ENCODE measurements at regions not wholly inside any gene's neighbourhood (a gene's known extent, or its start where the extent isn't known, plus 50 kb on each side); places are given as distances from the start of the nearest gene placed in this dataset.
"Not testable (repeated sequence)": the region's sequence is repeated elsewhere in the genome, so short reads cannot be mapped to it uniquely, and the experiment has no call there.

- no peak overlapping the region for H2BK5ac ChIP-seq (ENCODE audit: low read depth, low read length, poor library complexity, severe bottlenecking)
- no peak overlapping the region for H2BK15ac ChIP-seq (ENCODE audit: low read depth, poor library complexity, severe bottlenecking)
- H3K79me1 ChIP-seq (replicated peaks; ENCODE audit: low read length, poor library complexity, severe bottlenecking): no peaks in the 10 kb centered on the region
- H2AK5ac ChIP-seq (ENCODE audit: low read length, severe bottlenecking): no peak overlapping the region
- H3K14ac ChIP-seq (ENCODE audit: low read length in 2 of 2): no peak overlapping the region
- H2AFZ ChIP-seq (ENCODE audit: low read depth, low read length): no peak overlapping the region
- no peak overlapping the region for H2BK120ac ChIP-seq (ENCODE audit: low read depth, low read length)
- H3K4me1 ChIP-seq (ENCODE audit: control insufficient read depth, insufficient read depth, low read depth, low read length): no peaks in the 10 kb centered on the region
- no peak overlapping the region for H3K18ac ChIP-seq (ENCODE audit: low read depth in 1 of 2, low read length in 2 of 2)
- H3K9me3 ChIP-seq (ENCODE audit: control insufficient read depth, low read length): peaks cover 5% of the 10 kb centered on the region
- no peak overlapping the region for H2BK12ac ChIP-seq (ENCODE audit: low read length in 2 of 2)
- 87% methylated on average over 4 of the region's 5 CpGs for WGBS
- H3K27ac ChIP-seq (ENCODE audit: low read length, poor library complexity, severe bottlenecking): no peak overlapping the region
- H3K4me2 ChIP-seq (ENCODE audit: low read length, poor library complexity, severe bottlenecking): no peak overlapping the region
- no peak overlapping the region for H3K4me3 ChIP-seq (ENCODE audit: insufficient read depth in 1 of 2, low read depth in 1 of 2, low read length in 2 of 2)
- no peak overlapping the region for H4K91ac ChIP-seq (ENCODE audit: low read length)
- no peak for DNase-seq
- no peak overlapping the region for H3K23ac ChIP-seq (ENCODE audit: low read length in 2 of 2)
- no peaks in the 10 kb centered on the region for H3K36me3 ChIP-seq (ENCODE audit: control insufficient read depth in 1 of 2, insufficient read depth in 2 of 2, low read depth in 1 of 2, low read length in 2 of 2)
- no peak overlapping the region for H3K9ac ChIP-seq (ENCODE audit: low read length)
- H3K27me3 ChIP-seq (ENCODE audit: control insufficient read depth in 1 of 2, insufficient read depth in 1 of 2, low read length in 2 of 2): peaks cover 0 to 25% of the 10 kb centered on the region in 2 experiments
- H3K4ac ChIP-seq (ENCODE audit: low read depth in 1 of 2, low read length in 2 of 2): no peak overlapping the region
- no peak overlapping the region for H4K8ac ChIP-seq (ENCODE audit: low read length)
Observed at GRCh38 chr10:63825766-63826165, 304.6 kb downstream of the REEP3 start.

- not testable (repeated sequence) for H3K4me1 ChIP-seq (ENCODE audit: control insufficient read depth, insufficient read depth, low read depth, low read length); H3K23ac ChIP-seq (ENCODE audit: low read length in 2 of 2); H2BK5ac ChIP-seq (ENCODE audit: low read depth, low read length, poor library complexity, severe bottlenecking); H2BK120ac ChIP-seq (ENCODE audit: low read depth, low read length); H3K4me2 ChIP-seq (ENCODE audit: low read length, poor library complexity, severe bottlenecking); H2AFZ ChIP-seq (ENCODE audit: low read depth, low read length); H3K4ac ChIP-seq (ENCODE audit: low read depth in 1 of 2, low read length in 2 of 2); H3K4me3 ChIP-seq (ENCODE audit: insufficient read depth in 1 of 2, low read depth in 1 of 2, low read length in 2 of 2); DNase-seq; H3K18ac ChIP-seq (ENCODE audit: low read depth in 1 of 2, low read length in 2 of 2); H2BK12ac ChIP-seq (ENCODE audit: low read length in 2 of 2); H3K36me3 ChIP-seq (ENCODE audit: control insufficient read depth in 1 of 2, insufficient read depth in 2 of 2, low read depth in 1 of 2, low read length in 2 of 2); H2BK15ac ChIP-seq (ENCODE audit: low read depth, poor library complexity, severe bottlenecking); H2AK5ac ChIP-seq (ENCODE audit: low read length, severe bottlenecking); H3K9me3 ChIP-seq (ENCODE audit: control insufficient read depth, low read length); H4K8ac ChIP-seq (ENCODE audit: low read length); H3K79me1 ChIP-seq (replicated peaks; ENCODE audit: low read length, poor library complexity, severe bottlenecking); H4K91ac ChIP-seq (ENCODE audit: low read length); H3K9ac ChIP-seq (ENCODE audit: low read length); H3K14ac ChIP-seq (ENCODE audit: low read length in 2 of 2); H3K27ac ChIP-seq (ENCODE audit: low read length, poor library complexity, severe bottlenecking)
- H3K27me3 ChIP-seq (ENCODE audit: control insufficient read depth in 1 of 2, insufficient read depth in 1 of 2, low read length in 2 of 2): peaks cover 0 to 25% of the 10 kb centered on the region in 2 experiments
- WGBS: 93% methylated on average over 3 of the region's 3 CpGs
Observed at GRCh38 chr10:63827018-63827417, 305.8 kb downstream of the REEP3 start.

GRCh38 chr10:63829020-63829419 lies 307.8 kb downstream of the REEP3 start:
- Histone ChIP-seq H3K27me3 (ENCODE audit: control insufficient read depth in 1 of 2, insufficient read depth in 1 of 2, low read length in 2 of 2) (peaks cover 0 to 25% of the 10 kb centered on the region in 2 experiments), H2BK5ac (ENCODE audit: low read depth, low read length, poor library complexity, severe bottlenecking) (no peak overlapping the region), H2BK12ac (ENCODE audit: low read length in 2 of 2) (no peak overlapping the region), H3K4me2 (ENCODE audit: low read length, poor library complexity, severe bottlenecking) (no peak overlapping the region), H3K4me3 (ENCODE audit: insufficient read depth in 1 of 2, low read depth in 1 of 2, low read length in 2 of 2) (no peak overlapping the region), H3K18ac (ENCODE audit: low read depth in 1 of 2, low read length in 2 of 2) (no peak overlapping the region), H3K27ac (ENCODE audit: low read length, poor library complexity, severe bottlenecking) (no peak overlapping the region), H3K23ac (ENCODE audit: low read length in 2 of 2) (no peak overlapping the region), H2BK15ac (ENCODE audit: low read depth, poor library complexity, severe bottlenecking) (no peak overlapping the region), H3K36me3 (ENCODE audit: control insufficient read depth in 1 of 2, insufficient read depth in 2 of 2, low read depth in 1 of 2, low read length in 2 of 2) (no peaks in the 10 kb centered on the region), H3K79me1 (replicated peaks; ENCODE audit: low read length, poor library complexity, severe bottlenecking) (no peaks in the 10 kb centered on the region), H2AK5ac (ENCODE audit: low read length, severe bottlenecking) (no peak overlapping the region), H2AFZ (ENCODE audit: low read depth, low read length) (no peak overlapping the region), H2BK120ac (ENCODE audit: low read depth, low read length) (no peak overlapping the region), H3K4ac (ENCODE audit: low read depth in 1 of 2, low read length in 2 of 2) (no peak overlapping the region), H3K4me1 (ENCODE audit: control insufficient read depth, insufficient read depth, low read depth, low read length) (no peaks in the 10 kb centered on the region), H3K14ac (ENCODE audit: low read length in 2 of 2) (no peak overlapping the region), H3K9me3 (ENCODE audit: control insufficient read depth, low read length) (no peaks in the 10 kb centered on the region), H4K91ac (ENCODE audit: low read length) (no peak overlapping the region), H3K9ac (ENCODE audit: low read length) (no peak overlapping the region), H4K8ac (ENCODE audit: low read length) (no peak overlapping the region)
- 69% methylated on average over 2 of the region's 2 CpGs for WGBS
- no peak for DNase-seq

GRCh38 chr10:63829573-63830149 lies 308.5 kb downstream of the REEP3 start:
- no peak overlapping the region for H2AK5ac ChIP-seq (ENCODE audit: low read length, severe bottlenecking)
- H3K18ac ChIP-seq (ENCODE audit: low read depth in 1 of 2, low read length in 2 of 2): no peak overlapping the region
- H3K9me3 ChIP-seq (ENCODE audit: control insufficient read depth, low read length): no peaks in the 10 kb centered on the region
- H3K4me3 ChIP-seq (ENCODE audit: insufficient read depth in 1 of 2, low read depth in 1 of 2, low read length in 2 of 2): no peak overlapping the region
- H3K14ac ChIP-seq (ENCODE audit: low read length in 2 of 2): no peak overlapping the region
- H3K4me2 ChIP-seq (ENCODE audit: low read length, poor library complexity, severe bottlenecking): no peak overlapping the region
- H2BK15ac ChIP-seq (ENCODE audit: low read depth, poor library complexity, severe bottlenecking): no peak overlapping the region
- no peak overlapping the region for H3K4ac ChIP-seq (ENCODE audit: low read depth in 1 of 2, low read length in 2 of 2)
- no peak overlapping the region for H2AFZ ChIP-seq (ENCODE audit: low read depth, low read length)
- H4K91ac ChIP-seq (ENCODE audit: low read length): no peak overlapping the region
- no peak overlapping the region for H2BK12ac ChIP-seq (ENCODE audit: low read length in 2 of 2)
- H3K36me3 ChIP-seq (ENCODE audit: control insufficient read depth in 1 of 2, insufficient read depth in 2 of 2, low read depth in 1 of 2, low read length in 2 of 2): no peaks in the 10 kb centered on the region
- H2BK120ac ChIP-seq (ENCODE audit: low read depth, low read length): no peak overlapping the region
- H3K27me3 ChIP-seq (ENCODE audit: control insufficient read depth in 1 of 2, insufficient read depth in 1 of 2, low read length in 2 of 2): peaks cover 0 to 28% of the 10 kb centered on the region in 2 experiments
- 55% methylated on average over 5 of the region's 5 CpGs for WGBS
- no peak overlapping the region for H4K8ac ChIP-seq (ENCODE audit: low read length)
- H3K27ac ChIP-seq (ENCODE audit: low read length, poor library complexity, severe bottlenecking): no peak overlapping the region
- DNase-seq: no peak
- no peak overlapping the region for H3K23ac ChIP-seq (ENCODE audit: low read length in 2 of 2)
- H2BK5ac ChIP-seq (ENCODE audit: low read depth, low read length, poor library complexity, severe bottlenecking): no peak overlapping the region
- no peak overlapping the region for H3K9ac ChIP-seq (ENCODE audit: low read length)
- H3K4me1 ChIP-seq (ENCODE audit: control insufficient read depth, insufficient read depth, low read depth, low read length): no peaks in the 10 kb centered on the region
- no peaks in the 10 kb centered on the region for H3K79me1 ChIP-seq (replicated peaks; ENCODE audit: low read length, poor library complexity, severe bottlenecking)

All from mesenchymal stem cell (in vitro differentiated cells and primary cell).